NCI-H446 treated with DMSO at 0.1 percent for 48 hours (cell line): ENCODE measurements at regions not wholly inside any gene's neighbourhood (a gene's known extent, or its start where the extent isn't known, plus 50 kb on each side); places are given as distances from the start of the nearest gene placed in this dataset.
"Not testable (repeated sequence)": the region's sequence is repeated elsewhere in the genome, so short reads cannot be mapped to it uniquely, and the experiment has no call there.

Experiments
- DNase-seq: peaks from one replicate; lab custom pipeline; 2025; lab: John Stamatoyannopoulos, UW

DNA sequence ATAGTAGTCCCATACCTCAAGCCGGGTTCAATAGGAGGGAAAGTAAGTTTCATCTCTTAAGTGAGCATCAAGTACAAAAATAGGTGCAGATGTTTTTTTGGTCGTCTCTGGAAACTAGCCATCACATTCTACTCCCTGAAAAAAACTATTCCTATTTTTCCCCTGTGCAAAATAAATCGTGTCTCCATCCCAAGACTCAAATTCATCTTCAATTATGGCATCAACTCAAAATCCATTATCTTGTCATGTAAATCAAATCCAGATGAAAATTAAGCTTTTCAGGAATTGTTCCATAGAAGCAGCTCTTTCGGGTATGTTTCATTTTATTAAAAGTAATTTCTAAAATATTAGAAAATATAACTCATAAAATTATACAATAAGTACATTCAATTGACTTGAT, 1368.4 kb downstream of the GRIK2 start:
- peak; percentile 69 for DNase-seq

DNA sequence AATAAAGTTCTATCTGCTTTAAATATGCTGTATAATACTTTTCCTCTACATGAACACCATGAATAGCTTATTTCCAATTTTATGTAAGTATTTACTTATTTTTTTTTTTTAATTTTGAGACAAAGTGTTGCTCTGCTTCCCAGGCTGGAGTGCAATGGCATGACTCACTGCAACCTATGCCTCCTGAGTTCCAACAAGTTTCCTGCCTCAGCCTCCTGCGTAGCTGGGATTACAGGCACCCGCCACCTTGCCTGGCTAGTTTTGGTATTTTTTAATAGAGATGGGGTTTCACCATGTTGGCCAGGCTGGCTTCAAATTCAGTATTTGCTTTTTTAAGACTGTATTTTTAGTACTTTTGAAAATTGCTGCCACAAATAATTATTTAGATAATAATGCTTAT, 1365.9 kb downstream of the GRIK2 start:
- DNase-seq = no peak

DNA sequence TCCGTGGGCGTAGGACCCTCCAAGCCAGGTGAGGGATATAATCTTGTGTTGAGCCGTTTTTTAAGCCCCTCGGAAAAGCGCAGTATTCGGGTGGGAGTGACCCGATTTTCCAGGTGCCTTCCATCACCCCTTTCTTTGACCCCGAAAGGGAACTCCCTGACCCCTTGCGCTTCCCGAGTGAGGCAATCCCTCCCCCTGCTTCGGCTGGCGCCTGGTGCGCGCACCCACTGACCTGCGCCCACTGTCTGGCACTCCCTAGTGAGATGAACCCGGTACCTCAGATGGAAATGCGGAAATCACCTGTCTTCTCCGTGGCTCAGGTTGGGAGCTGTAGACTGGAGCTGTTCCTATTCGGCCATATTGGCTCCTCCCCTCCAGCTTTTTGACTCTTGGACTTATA, 1365.0 kb downstream of the GRIK2 start:
- not testable (repeated sequence) for DNase-seq

DNA sequence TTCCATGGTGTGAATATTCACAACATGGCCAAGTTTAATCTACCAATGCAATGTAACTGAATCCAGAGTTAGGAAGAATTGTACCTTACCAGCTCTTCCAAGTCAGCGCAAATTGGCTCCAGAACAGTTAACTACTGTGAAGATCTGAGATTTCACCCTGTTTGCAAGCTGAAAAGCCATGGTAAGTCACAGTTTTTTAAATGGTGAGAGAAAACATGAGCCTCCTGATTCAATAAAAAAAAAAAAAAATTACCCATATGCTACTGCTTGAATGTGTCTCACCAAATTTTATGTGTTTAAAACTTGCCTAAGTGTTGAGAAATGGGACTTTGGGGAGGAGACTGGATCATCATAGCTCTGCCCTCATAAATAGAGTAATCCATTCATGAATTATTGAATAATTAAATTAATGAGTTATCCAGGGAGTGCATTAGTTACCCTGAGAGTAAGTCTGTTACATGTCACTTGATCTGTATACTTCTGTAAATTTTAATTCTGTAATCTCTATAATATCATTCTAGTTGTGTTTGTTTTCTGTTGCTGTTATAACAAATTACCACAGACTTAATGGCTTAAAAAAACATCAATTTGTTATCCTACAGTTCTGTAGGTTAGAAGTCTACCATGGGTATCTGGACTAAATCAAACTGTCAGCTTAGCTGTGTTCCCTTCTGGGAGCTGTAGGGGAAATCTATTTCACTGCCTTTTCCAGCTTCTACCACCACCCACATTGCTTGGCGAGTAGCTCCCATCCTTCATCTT, 1355.9 kb downstream of the GRIK2 start:
- no peak for DNase-seq

DNA sequence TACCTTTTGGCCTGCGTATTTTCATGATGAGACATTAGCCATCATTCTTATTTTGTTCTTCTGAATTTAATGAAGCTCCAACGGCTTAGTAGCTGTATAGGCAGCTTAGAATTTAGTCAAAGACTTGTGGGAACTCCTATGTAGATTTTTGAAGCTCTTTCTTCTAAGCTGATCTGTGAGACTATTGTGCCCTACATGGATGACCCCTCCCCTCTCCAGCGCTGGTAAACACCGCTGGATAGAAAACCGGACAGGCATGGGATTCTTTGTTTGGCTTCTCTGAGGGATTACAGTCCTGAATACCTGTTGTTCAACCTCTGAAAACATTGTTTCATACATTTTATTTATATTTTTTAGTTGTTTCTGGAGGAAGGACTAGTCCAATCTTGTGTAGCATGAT, 1353.4 kb downstream of the GRIK2 start:
- no peak for DNase-seq

DNA sequence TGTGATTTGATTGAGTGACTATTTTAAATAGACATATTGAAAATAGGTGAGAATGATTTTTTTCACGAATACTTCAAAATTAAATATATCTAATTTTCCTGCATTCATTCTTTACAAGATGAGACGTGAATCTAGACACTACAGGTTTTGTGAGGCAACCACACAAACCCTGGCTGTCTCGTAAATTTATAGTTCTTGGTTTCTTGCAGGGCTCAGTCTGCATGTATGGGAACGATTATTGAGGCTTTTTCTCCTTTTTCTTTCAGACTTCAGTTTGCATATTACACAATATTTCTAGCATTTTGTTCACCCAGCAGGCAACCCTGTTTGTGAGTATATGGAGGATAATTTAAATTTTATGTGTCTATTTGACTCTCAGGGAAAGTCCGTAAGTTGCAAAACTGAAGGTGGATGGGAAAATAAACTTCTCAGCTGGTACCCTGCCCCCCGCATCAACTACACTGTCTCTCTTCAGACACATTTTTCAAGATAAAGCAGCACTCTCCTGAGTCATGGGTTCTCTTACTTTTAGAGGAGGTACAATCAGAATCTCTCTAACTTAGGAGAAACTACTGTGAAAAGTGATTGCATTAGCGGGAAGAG, 1349.3 kb downstream of the GRIK2 start:
- DNase-seq = no peak

DNA sequence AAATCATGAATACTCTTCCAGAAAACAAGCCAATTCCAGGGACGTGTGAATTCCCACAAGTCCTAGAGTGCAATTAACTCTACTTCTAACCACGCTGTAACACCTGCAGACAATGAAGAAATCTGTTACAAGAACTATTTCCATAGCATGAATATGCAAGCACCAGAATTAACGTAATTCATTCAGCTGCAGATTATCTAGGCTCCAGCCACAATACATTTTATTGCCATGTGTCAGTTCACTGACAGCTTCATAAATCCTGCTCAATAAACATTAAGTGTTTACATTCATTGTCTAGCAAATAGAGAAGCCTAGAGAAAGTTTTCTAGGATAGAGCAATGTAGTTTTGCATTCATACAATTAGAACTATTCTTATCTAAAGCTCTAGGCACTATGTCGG, 1348.5 kb downstream of the GRIK2 start:
- DNase-seq = no peak

DNA sequence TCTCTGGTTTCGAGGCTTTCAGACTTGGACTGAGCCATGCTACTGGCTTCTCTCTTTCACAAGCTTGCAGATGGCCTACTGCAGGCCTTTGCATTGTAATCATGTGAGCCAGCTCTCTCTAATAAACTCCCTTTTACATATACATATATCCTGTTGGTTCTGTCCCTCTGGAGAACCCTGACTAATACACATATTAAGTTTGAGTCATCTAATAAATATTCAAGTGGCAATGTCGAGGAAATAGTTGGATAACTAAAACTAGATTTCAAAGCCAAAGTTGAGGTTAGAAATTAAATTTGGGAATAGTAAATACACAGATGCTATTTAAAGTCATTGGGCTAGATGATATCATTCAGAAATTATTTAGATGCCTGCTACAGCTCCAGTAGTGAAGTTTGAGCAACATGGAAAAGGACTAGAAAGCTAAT, 1343.4 kb downstream of the GRIK2 start:
- DNase-seq = no peak

DNA sequence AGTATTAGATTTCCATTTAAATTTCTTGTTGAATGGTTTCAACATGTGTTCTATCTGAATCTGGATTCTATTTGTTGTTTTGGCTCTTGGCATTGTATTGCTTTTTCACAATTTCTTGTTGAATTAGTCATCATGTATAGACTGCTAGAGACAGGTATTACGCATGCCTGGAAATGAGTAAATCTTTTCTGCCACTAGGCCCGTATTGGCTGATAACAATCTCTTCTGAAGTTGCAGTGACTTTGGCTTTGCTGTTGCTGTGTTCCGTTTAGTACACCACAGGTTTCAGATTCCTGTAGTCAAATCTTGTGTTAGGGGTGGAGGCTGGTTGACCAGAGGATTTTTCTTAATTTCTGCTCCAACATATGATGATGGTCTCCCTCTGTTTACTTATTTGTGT, 1339.4 kb downstream of the GRIK2 start:
- DNase-seq = no peak

DNA sequence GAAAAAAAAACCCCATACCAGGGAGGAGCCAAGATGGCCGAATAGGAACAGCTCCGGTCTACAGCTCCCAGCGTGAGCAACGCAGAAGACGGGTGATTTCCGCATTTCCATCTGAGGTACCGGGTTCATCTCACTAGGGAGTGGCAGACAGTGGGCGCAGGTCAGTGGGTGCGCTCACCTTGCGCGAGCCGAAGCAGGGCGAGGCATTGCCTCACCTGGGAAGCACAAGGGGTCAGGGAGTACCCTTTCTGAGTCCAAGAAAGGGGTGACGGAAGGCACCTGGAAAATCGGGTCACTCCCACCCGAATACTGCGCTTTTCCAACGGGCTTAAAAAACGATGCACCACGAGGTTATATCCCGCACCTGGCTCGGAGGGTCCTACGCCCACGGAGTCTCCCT, 1328.6 kb downstream of the GRIK2 start:
- DNase-seq = not testable (repeated sequence)

DNA sequence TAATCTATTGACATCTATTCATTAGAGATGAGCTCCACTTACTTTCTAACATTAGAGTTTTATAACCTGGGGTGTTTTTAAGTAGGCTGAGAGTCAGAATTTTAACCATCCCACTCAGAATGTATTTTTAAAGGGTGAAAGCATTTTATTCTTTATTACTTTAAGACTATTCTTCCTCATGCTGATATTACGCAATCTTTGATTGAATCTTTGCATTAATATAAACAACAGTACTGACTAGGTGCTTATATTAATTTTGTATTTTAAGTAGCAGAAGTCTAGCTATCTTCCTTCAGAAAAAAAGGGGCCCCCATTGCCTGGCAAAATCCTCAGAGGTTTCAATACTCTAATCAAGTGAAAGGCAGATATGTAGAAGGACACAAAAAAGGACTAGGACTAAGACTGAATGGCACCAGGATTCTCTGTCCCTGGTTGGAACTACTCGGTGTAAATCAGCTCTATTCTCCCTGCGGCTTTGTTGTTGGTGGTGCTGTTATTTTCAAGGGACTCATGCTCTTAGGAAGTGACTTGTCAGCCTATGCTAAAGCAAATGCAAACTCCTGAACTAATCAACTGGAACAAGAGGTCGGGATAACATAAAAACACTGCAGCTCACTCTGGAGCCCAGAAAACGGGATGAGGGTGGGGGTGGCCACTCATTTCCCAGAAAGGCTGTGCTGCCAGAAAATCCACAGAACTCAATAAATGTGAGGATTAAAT, 1324.4 kb downstream of the GRIK2 start:
- no peak for DNase-seq

DNA sequence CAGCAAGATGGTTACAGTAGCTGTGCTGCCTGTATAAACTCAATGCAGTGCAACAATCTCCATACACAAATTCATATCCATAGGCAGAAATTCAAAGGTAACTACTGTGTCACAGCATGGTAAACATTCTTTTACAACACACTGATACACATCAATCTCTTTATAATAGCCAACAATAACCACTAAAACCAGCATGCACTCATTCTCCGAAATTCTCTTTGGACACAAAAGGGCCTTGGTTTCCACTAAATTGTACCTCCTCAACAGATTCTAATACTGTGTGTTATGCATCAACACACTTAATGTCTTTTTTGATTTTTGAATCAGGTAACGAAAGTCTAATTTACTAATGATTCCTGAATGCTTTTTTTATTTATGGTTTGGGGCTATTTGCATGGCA, 1323.7 kb downstream of the GRIK2 start:
- no peak for DNase-seq

DNA sequence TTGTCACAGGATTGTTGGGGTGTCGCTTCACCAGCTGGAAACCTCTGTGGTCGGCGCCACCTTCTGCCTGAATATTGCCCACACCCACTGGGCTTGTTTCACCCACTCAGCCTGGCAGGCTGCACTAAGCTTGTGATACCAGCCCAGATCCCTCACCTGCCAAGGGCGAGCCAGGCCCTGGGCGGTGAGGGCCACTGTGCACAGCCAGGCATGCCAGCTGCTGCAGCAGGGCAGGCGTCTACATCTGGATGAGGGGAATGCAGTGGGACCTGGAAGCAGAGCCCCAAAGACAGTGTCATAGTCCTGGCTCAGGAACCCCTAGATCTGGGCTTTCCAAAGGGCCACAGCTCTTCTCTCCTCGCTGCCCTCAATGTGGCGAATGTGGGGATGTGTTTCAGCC, 1307.5 kb downstream of the GRIK2 start:
- DNase-seq = no peak

GRCh38 chr6:102686461-102686860, 1293.0 kb downstream of the GRIK2 start:
- no peak for DNase-seq

GRCh38 chr6:102680413-102680812, 1286.9 kb downstream of the GRIK2 start:
- no peak for DNase-seq

DNA sequence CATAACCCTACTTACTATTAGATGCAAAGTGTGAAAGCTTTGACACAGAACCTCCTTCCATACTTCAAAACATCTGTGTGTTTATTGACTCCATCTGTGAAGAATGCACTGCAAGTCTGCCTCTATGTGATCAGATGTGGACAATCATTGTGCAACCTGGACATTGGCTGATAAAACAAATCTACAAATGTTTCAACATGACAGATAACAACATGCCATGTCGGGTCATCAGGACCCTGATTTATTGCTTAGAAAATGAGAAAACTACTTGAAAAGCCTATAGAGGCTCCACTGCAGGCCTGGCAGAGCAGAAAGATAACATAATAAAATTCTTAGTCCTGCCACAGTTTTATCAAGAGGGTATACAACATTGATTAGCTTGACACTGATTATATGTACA, 1286.4 kb downstream of the GRIK2 start:
- no peak for DNase-seq

DNA sequence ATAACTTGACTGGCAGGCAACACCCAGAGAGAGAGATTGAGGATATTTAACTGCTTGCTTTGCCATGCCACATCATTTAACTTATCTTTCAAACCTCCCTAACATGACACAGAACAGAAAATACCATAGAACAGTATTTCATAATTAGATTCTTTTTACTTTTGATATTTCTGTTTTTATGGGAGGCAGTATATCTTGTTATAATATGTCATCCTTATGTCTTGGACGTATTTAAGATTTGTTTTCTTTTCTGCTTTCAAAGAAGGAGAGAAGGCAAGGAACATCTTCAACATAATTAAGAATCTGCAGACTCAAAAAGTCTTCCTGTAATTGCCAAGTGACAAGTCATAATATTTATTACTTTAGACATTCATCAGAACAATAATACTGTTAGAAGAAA, 1283.7 kb downstream of the GRIK2 start:
- no peak for DNase-seq

DNA sequence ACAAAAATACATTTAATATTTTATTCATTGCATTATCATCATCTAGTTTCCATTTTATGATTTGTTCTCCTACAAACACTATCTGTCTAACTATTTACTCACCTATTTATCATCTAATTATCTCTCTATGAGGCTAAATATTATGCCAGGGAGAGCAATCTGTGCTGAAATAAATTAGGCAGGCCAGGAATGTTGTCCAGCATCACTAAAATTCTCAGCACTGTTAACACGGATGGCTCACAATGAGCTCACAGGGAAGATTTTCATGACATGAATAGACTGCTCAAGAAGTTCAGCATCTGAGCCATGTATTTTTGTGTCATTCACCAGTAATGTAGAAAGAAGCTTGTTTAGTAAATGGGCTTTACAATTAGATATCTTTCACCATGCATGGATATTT, 1277.2 kb downstream of the GRIK2 start:
- DNase-seq = peak; percentile 82

DNA sequence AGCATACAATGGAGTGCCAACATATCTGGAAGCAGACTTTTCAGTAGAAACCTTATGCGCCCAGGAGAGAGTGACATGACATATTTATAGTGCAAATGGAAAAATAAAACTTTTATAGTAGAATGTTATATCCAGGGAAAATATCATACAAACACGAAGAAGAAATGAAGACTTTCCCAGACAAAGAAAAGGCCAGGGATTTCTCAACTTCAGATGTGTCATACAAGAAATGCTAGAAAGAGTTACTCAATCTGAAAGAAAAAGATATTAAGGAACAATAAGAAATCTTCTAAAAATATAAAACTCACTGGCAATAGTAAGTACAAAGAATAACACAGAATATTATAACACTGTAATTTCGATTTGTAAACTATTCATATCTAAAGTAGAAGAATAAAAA, 1269.3 kb downstream of the GRIK2 start:
- no peak for DNase-seq

- DNase-seq = no peak
Observed at GRCh38 chr6:102660303-102660702, 1266.8 kb downstream of the GRIK2 start.

GRCh38 chr6:102655823-102656222, 1262.3 kb downstream of the GRIK2 start:
- DNase-seq = no peak

- no peak for DNase-seq
Observed at GRCh38 chr6:102641426-102641825, 1247.9 kb downstream of the GRIK2 start.

GRCh38 chr6:102631921-102632320, 1238.4 kb downstream of the GRIK2 start:
- DNase-seq = no peak
